GM12864 (cell line): ENCODE measurements at regions not wholly inside any gene's neighbourhood (a gene's known extent, or its start where the extent isn't known, plus 50 kb on each side); places are given as distances from the start of the nearest gene placed in this dataset.

Source experiments
- DNase-seq: peaks from one replicate; pipeline ENCODE4 v3.0.0-alpha.2; 2011; ENCODE audit warnings: low read depth
- H3K4me3 ChIP-seq: 2 replicates; pipeline ENCODE4 v1.5.1; 2011; ENCODE audit warnings: mild to moderate bottlenecking, low read depth, low read length, control low read depth
- CTCF ChIP-seq: IDR thresholded peaks from 2 replicates; pipeline ENCODE4 v1.5.1; 2011; ENCODE audit warnings: low read depth, mild to moderate bottlenecking, moderate library complexity, low read length, control low read depth, inconsistent platforms; ENCODE audit errors: missing control alignments

- no peak overlapping the region for H3K4me3 ChIP-seq
- TF ChIP-seq CTCF = no peak
- DNase-seq = no peak
Observed at GRCh38 chr5:125969011-125969813, 454.0 kb upstream of the GRAMD2B start.

- no peak for TF ChIP-seq CTCF
- H3K4me3 ChIP-seq = no peak overlapping the region
- no peak for DNase-seq
Observed at GRCh38 chr5:125969814-125970171, 453.4 kb upstream of the GRAMD2B start.

GRCh38 chr5:125970631-125971307 lies 452.4 kb upstream of the GRAMD2B start:
- TF ChIP-seq CTCF = no peak
- no peak overlapping the region for H3K4me3 ChIP-seq
- DNase-seq = no peak

GRCh38 chr5:125972706-125973105 lies 450.5 kb upstream of the GRAMD2B start:
- no peak overlapping the region for H3K4me3 ChIP-seq
- no peak for DNase-seq
- TF ChIP-seq CTCF = no peak

GRCh38 chr5:125974679-125975078 lies 448.5 kb upstream of the GRAMD2B start:
- H3K4me3 ChIP-seq = no peak overlapping the region
- no peak for DNase-seq
- no peak for TF ChIP-seq CTCF

GRCh38 chr5:125976421-125977000 lies 446.7 kb upstream of the GRAMD2B start:
- DNase-seq = no peak
- TF ChIP-seq CTCF = no peak
- no peak overlapping the region for H3K4me3 ChIP-seq
